H9 (cell line): ENCODE measurements at regions not wholly inside any gene's neighbourhood (a gene's known extent, or its start where the extent isn't known, plus 50 kb on each side); places are given as distances from the start of the nearest gene placed in this dataset.
A peak's percentile ranks its signal among the peaks of the same experiment; 100 is the strongest.
"Not testable (repeated sequence)": the region's sequence is repeated elsewhere in the genome, so short reads cannot be mapped to it uniquely, and the experiment has no call there.

ENCODE experiments used
- DNase-seq: peaks from one replicate; pipeline ENCODE4 v3.0.0-alpha.2; 2017
- H2AFZ ChIP-seq: one replicate; pipeline ENCODE4 v1.6.1; 2013; ENCODE audit warnings: mild to moderate bottlenecking, low read length, control low read depth, moderate library complexity
- H2AK5ac ChIP-seq: 2 replicates; pipeline ENCODE4 v1.6.1; 2013; ENCODE audit warnings: low read length, control low read depth, mixed read lengths; ENCODE audit not compliant: insufficient read length
- H2BK120ac ChIP-seq: one replicate; pipeline ENCODE4 v1.6.1; 2013; ENCODE audit warnings: low read depth, mild to moderate bottlenecking, low read length, control low read depth, inconsistent platforms; ENCODE audit not compliant: poor library complexity, severe bottlenecking
- H2BK12ac ChIP-seq: 2 replicates; pipeline ENCODE4 v1.6.1; 2013; ENCODE audit warnings: low read length, control low read depth, mixed read lengths, low read depth; ENCODE audit not compliant: insufficient read length
- H2BK15ac ChIP-seq: 2 replicates; pipeline ENCODE4 v1.6.1; 2013; ENCODE audit warnings: low read depth, low read length, control low read depth
- H2BK20ac ChIP-seq: one replicate; pipeline ENCODE4 v1.6.1; 2013; ENCODE audit warnings: low read depth, mild to moderate bottlenecking, low read length, control low read depth, inconsistent platforms; ENCODE audit not compliant: poor library complexity, severe bottlenecking
- H2BK5ac ChIP-seq: 2 replicates; pipeline ENCODE4 v1.6.1; 2013; ENCODE audit warnings: low read length, control low read depth, mixed read lengths; ENCODE audit not compliant: insufficient read length
- H3K14ac ChIP-seq: 2 replicates; pipeline ENCODE4 v1.6.1; 2013; ENCODE audit warnings: low read length, control low read depth; ENCODE audit not compliant: insufficient read depth
- H3K18ac ChIP-seq: 2 replicates; pipeline ENCODE4 v1.6.1; 2013; ENCODE audit warnings: low read depth, mild to moderate bottlenecking, mixed read lengths, low read length, control low read depth; ENCODE audit not compliant: insufficient read length
- H3K23ac ChIP-seq: 2 replicates; pipeline ENCODE4 v1.6.1; 2013; ENCODE audit warnings: low read length, control low read depth, mixed read lengths, low read depth; ENCODE audit not compliant: insufficient read length
- H3K23me2 ChIP-seq: 2 replicates; pipeline ENCODE4 v1.6.1; 2013; ENCODE audit warnings: low read depth, mild to moderate bottlenecking, mixed read lengths, low read length, control low read depth; ENCODE audit not compliant: insufficient read length, poor library complexity, severe bottlenecking
- H3K27ac ChIP-seq: 2 replicates; pipeline ENCODE4 v1.5.1; 2013; ENCODE audit warnings: low read length, control low read depth, mixed read lengths, low read depth; ENCODE audit not compliant: insufficient read length
- H3K27me3 ChIP-seq: 2 replicates; pipeline ENCODE4 v1.6.1; 2013; ENCODE audit warnings: low read length, control low read depth, inconsistent platforms; ENCODE audit not compliant: insufficient read depth
- H3K4ac ChIP-seq: 2 replicates; pipeline ENCODE4 v1.6.1; 2013; ENCODE audit warnings: low read depth, mild to moderate bottlenecking, control low read depth, inconsistent platforms, low read length, moderate library complexity
- H3K4me1 ChIP-seq: 2 replicates; pipeline ENCODE4 v1.6.1; 2013; ENCODE audit warnings: low read length, control low read depth, inconsistent platforms; ENCODE audit not compliant: insufficient read depth
- H3K4me2 ChIP-seq: 2 replicates; pipeline ENCODE4 v1.6.1; 2013; ENCODE audit warnings: low read length, control low read depth, mixed read lengths; ENCODE audit not compliant: insufficient read length, insufficient read depth
- H3K56ac ChIP-seq: 2 replicates; pipeline ENCODE4 v1.6.1; 2013; ENCODE audit warnings: low read depth, mild to moderate bottlenecking, mixed read lengths, low read length, control low read depth; ENCODE audit not compliant: insufficient read length
- H3K79me1 ChIP-seq: 2 replicates; pipeline ENCODE4 v1.6.1; 2013; ENCODE audit warnings: low read depth, mild to moderate bottlenecking, moderate library complexity, low read length, control low read depth, inconsistent platforms; ENCODE audit not compliant: insufficient read depth, poor library complexity, severe bottlenecking
- H3K79me2 ChIP-seq: 2 replicates; pipeline ENCODE4 v1.6.1; 2013; ENCODE audit warnings: low read length, control low read depth, inconsistent platforms; ENCODE audit not compliant: insufficient read depth
- H3K9ac ChIP-seq: 2 replicates; pipeline ENCODE4 v1.6.1; 2013; ENCODE audit warnings: low read length, control low read depth, mixed read lengths; ENCODE audit not compliant: insufficient read length; ENCODE audit errors: extremely low read depth
- H3K9me3 ChIP-seq: one replicate; pipeline ENCODE4 v1.6.1; 2013; ENCODE audit warnings: low read depth, low read length, inconsistent platforms; ENCODE audit not compliant: control insufficient read depth
- H3T11ph ChIP-seq: one replicate; pipeline ENCODE4 v1.6.1; 2013; ENCODE audit warnings: mild to moderate bottlenecking, low read length, control low read depth, inconsistent platforms
- H4K20me1 ChIP-seq: one replicate; pipeline ENCODE4 v1.6.1; 2013; ENCODE audit not compliant: control insufficient read depth, insufficient read length, insufficient read depth
- H4K5ac ChIP-seq: 2 replicates; pipeline ENCODE4 v1.6.1; 2013; ENCODE audit warnings: low read depth, mild to moderate bottlenecking, mixed read lengths, low read length, control low read depth; ENCODE audit not compliant: insufficient read length
- H4K8ac ChIP-seq: replicated peaks from 2 replicates; pipeline ENCODE4 v1.6.1; 2013; ENCODE audit warnings: low read length, control low read depth, mixed read lengths, low read depth; ENCODE audit not compliant: insufficient read length
- H4K91ac ChIP-seq: 2 replicates; pipeline ENCODE4 v1.6.1; 2013; ENCODE audit warnings: low read depth, mild to moderate bottlenecking, moderate library complexity, mixed read lengths, low read length, control low read depth; ENCODE audit not compliant: insufficient read length
- H3K27ac Mint-ChIP-seq, 3 experiments: 2 replicates in 2 of 3; 3 replicates in 1 of 3; pipeline ENCODE4 v1.8.0; 2020 to 2021; ENCODE audit warnings: mixed read lengths in 3 of 3, mild to moderate bottlenecking in 1 of 3, moderate library complexity in 1 of 3
- H3K27me3 Mint-ChIP-seq: 2 replicates; pipeline ENCODE4 v1.8.0; 2021; ENCODE audit warnings: low read depth, mild to moderate bottlenecking, moderate library complexity, mixed read lengths
- H3K36me3 Mint-ChIP-seq, 3 experiments: 2 replicates in 2 of 3; 3 replicates in 1 of 3; pipeline ENCODE4 v1.8.0; 2020 to 2021; ENCODE audit warnings: low read depth in 3 of 3, mixed read lengths in 3 of 3; ENCODE audit not compliant: insufficient read depth in 1 of 3
- H3K4me1 Mint-ChIP-seq, 2 experiments: 2 replicates each; pipeline ENCODE4 v1.8.0; 2020; ENCODE audit warnings: mixed read lengths in 2 of 2
- H3K4me3 Mint-ChIP-seq, 2 experiments: 2 replicates in 1 of 2; 3 replicates in 1 of 2; pipeline ENCODE4 v1.8.0; 2020 to 2021; ENCODE audit warnings: mild to moderate bottlenecking in 2 of 2, mixed read lengths in 2 of 2, moderate library complexity in 1 of 2
- H3K9me3 Mint-ChIP-seq, 2 experiments: 2 replicates in 1 of 2; 3 replicates in 1 of 2; pipeline ENCODE4 v1.8.0; 2020; ENCODE audit warnings: mild to moderate bottlenecking in 2 of 2, mixed read lengths in 2 of 2, moderate library complexity in 1 of 2
- WGBS: extraction: QIAGEN DNeasy Blood & Tissue Kit; methylation state at CpG from one replicate; pipeline ENCODE4 v1.1.7; 2013; ENCODE audit warnings: missing lambda C conversion rate, low lambda C conversion rate, mixed read lengths; ENCODE audit not compliant: insufficient read length; ENCODE audit errors: extremely low coverage; 5-methylcytosine and 5-hydroxymethylcytosine counted together

DNA sequence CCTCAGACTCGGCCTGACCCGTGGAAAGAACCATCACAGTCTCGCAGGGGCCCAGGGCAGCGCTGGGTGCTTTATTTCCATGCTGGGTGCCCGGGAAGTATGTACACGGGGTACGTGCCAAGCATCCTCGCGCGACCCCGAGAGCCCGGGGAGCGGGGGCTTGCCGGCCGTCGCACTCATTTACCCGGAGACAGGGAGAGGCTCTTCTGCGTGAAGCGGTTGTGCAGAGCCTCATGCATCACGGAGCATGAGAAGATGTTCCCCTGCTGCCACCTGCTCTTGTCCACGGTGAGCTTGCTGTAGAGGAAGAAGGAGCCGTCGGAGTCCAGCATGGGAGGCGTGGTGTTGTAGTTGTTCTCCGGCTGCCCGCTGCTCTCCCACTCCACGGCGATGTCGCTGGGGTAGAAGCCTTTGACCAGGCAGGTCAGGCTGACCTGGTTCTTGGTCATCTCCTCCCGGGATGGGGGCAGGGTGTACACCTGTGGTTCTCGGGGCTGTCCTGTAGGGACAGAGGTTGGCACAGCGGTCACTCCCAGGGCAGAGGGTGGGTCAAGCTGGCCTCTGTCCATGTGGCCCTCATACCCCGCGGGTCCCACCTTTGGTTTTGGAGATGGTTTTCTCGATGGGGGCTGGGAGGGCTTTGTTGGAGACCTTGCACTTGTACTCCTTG is 242.8 kb downstream of the TMEM121 start:
- not testable (repeated sequence) for H3K27me3 ChIP-seq, H3K4me1 ChIP-seq, H3K4me3 Mint-ChIP-seq, H3K27ac ChIP-seq, DNase-seq, H3K27ac Mint-ChIP-seq, H3K56ac ChIP-seq, H3K4ac ChIP-seq, H3K4me1 Mint-ChIP-seq, H4K5ac ChIP-seq, H2BK120ac ChIP-seq, H3K14ac ChIP-seq, H2AK5ac ChIP-seq, H2BK20ac ChIP-seq, H3K23ac ChIP-seq, H2AFZ ChIP-seq, H2BK15ac ChIP-seq, H4K8ac ChIP-seq, H3K9ac ChIP-seq, H2BK5ac ChIP-seq, H3K23me2 ChIP-seq, H3K18ac ChIP-seq, H3T11ph ChIP-seq, H4K20me1 ChIP-seq, H3K4me2 ChIP-seq, H3K79me1 ChIP-seq, H2BK12ac ChIP-seq, H3K79me2 ChIP-seq, H3K27me3 Mint-ChIP-seq, H4K91ac ChIP-seq
- Mint-ChIP-seq H3K9me3 (peaks cover 60 to 64% of the 10 kb centered on the region in 2 experiments), H3K36me3 (peaks cover 14 to 27% (median 18%) of the 10 kb centered on the region in 3 experiments; a peak in 6 of 7 replicates)
- peaks cover 42% of the 10 kb centered on the region for H3K9me3 ChIP-seq
- WGBS = no CpG with 5 or more reads among the region's 35 CpGs

DNA sequence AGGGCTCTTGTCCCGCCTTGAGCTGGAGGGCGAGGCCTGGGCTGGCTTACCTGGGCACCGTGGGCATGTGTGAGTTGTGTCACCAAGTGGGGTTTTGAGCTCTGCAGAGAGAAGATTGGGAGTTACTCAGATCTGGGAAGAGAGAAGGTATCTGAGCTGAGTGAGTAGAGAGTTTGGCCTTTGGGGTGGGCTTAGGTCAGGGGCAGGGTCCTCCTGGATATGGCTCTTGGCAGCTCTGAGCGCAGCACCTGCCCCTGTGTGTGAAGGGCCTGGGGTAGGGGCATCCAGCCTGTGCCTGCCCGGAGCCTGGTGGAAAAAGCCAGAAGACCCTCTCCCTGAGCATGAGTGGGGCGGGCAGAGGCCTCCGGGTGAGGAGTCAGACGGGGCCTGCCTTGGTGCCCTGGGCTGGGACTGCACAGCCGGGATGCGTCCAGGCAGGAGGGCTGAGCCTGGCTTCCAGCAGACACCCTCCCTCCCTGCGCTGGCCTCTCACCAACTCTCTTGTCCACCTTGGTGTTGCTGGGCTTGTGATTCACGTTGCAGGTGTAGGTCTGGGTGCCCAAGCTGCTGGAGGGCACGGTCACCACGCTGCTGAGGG is 244.3 kb downstream of the TMEM121 start:
- not testable (repeated sequence) for H3K27ac ChIP-seq, H3K18ac ChIP-seq, H3K4me2 ChIP-seq, H3K27me3 ChIP-seq, H3K27me3 Mint-ChIP-seq, H4K91ac ChIP-seq, H3K9ac ChIP-seq, H3T11ph ChIP-seq, H4K8ac ChIP-seq, H3K79me1 ChIP-seq, H3K27ac Mint-ChIP-seq, H2AFZ ChIP-seq, H4K20me1 ChIP-seq, H3K4me1 ChIP-seq, H2AK5ac ChIP-seq, H3K23me2 ChIP-seq, H2BK5ac ChIP-seq, H3K23ac ChIP-seq, H3K14ac ChIP-seq, DNase-seq, H2BK20ac ChIP-seq, H3K4ac ChIP-seq, H3K4me1 Mint-ChIP-seq, H2BK15ac ChIP-seq, H2BK120ac ChIP-seq, H3K79me2 ChIP-seq, H2BK12ac ChIP-seq, H3K56ac ChIP-seq, H4K5ac ChIP-seq
- peaks cover 46% of the 10 kb centered on the region for H3K9me3 ChIP-seq
- Mint-ChIP-seq H3K36me3 (peaks cover 14 to 33% (median 18%) of the 10 kb centered on the region in 3 experiments; a peak in 6 of 7 replicates), H3K4me3 (peak overlapping the region in 1 of 2 experiments; percentile 7; a peak in 1 of 5 replicates), H3K9me3 (peaks cover 70 to 76% of the 10 kb centered on the region in 2 experiments)
- WGBS = no CpG with 5 or more reads among the region's 14 CpGs
